ENCODE measurements at regions not wholly inside any gene's neighbourhood (a gene's known extent, or its start where the extent isn't known, plus 50 kb on each side); places are given as distances from the start of the nearest gene placed in this dataset.

DNA sequence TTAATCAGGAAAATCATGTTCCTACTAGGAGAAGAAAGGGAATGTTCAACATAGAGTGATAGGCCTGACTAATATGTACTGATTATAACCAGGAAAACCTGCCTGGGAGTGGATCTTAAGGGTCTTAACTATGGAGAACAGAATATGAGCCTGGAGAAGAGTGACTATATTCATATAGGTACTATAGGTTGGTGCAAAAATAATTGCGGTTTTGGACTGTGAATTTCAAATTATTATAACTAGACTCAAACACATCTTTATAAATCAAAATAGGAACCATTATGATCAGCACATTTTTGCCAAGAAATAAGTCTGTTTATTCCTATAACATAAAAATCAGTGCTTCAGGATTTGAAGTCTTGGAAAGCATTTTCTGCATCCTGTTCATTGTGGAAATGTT is 189.8 kb upstream of the ADAMTS5 start:
- no peak for DNase-seq (ENCODE audit: low read depth)
- TF ChIP-seq, protein P1, sequence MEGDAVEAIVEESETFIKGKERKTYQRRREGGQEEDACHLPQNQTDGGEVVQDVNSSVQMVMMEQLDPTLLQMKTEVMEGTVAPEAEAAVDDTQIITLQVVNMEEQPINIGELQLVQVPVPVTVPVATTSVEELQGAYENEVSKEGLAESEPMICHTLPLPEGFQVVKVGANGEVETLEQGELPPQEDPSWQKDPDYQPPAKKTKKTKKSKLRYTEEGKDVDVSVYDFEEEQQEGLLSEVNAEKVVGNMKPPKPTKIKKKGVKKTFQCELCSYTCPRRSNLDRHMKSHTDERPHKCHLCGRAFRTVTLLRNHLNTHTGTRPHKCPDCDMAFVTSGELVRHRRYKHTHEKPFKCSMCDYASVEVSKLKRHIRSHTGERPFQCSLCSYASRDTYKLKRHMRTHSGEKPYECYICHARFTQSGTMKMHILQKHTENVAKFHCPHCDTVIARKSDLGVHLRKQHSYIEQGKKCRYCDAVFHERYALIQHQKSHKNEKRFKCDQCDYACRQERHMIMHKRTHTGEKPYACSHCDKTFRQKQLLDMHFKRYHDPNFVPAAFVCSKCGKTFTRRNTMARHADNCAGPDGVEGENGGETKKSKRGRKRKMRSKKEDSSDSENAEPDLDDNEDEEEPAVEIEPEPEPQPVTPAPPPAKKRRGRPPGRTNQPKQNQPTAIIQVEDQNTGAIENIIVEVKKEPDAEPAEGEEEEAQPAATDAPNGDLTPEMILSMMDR (IDR thresholded peaks at IDR 0.05; ENCODE audit: low read length, missing control alignments): no peak
- no peak overlapping the region for H3K4me3 ChIP-seq (replicated peaks; ENCODE audit: low read depth, low read length)

DNA sequence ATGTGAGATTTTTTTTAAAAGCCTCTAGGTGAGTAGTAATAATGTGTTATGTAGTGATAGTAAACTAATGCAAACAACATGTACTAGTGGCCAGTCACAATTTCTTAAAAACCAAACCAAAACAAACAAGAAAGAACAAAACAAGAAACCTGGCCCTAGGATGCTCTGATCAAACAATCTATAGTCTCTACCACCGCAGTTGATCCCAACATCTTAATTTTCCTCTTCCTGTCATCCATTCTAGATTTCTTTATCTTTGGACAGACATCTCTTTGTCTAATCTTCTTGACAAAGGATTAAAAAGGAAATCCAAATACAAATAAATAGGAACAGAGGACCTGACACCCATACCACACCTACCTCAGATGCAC is 188.2 kb upstream of the ADAMTS5 start:
- H3K4me3 ChIP-seq (replicated peaks; ENCODE audit: low read depth, low read length): no peak overlapping the region
- DNase-seq (ENCODE audit: low read depth): no peak
- TF ChIP-seq, protein P1 (IDR thresholded peaks at IDR 0.05; ENCODE audit: low read length, missing control alignments): no peak

DNA sequence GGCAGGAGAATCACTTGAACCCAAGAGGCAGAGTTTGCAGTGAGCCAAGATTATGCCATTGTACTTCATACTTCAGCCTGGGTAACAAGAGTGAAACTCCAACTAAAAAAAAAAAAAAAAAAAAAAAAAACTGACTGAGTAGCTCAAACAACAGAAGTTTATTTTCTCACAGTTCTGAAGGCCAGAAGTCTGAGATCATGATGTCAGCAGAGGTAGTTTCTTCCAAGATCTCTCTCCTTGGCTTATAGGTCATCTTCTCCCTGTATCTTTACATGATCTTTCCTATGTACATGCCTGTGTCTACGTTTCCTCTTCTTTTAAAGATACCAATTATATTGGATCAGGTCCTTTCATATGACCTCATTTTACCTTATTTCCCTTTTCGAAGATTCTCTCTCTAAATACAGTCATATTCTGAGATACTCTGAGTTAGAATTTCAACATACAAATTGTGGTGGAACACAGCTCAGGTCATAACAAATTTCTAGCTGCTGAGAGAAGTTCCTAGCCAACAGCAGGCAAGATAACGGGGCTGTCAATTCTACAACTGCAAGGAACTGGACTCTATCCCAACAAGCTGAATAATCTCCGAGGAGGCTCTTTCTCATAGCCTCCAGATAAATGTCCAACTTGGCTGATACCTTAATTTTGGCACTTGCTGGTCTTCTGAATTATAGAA is 187.7 kb upstream of the ADAMTS5 start:
- peak; percentile 57 for DNase-seq (ENCODE audit: low read depth)
- H3K4me3 ChIP-seq (replicated peaks; ENCODE audit: low read depth, low read length): no peak overlapping the region
- TF ChIP-seq, protein P1 (IDR thresholded peaks at IDR 0.05; ENCODE audit: low read length, missing control alignments): no peak

DNA sequence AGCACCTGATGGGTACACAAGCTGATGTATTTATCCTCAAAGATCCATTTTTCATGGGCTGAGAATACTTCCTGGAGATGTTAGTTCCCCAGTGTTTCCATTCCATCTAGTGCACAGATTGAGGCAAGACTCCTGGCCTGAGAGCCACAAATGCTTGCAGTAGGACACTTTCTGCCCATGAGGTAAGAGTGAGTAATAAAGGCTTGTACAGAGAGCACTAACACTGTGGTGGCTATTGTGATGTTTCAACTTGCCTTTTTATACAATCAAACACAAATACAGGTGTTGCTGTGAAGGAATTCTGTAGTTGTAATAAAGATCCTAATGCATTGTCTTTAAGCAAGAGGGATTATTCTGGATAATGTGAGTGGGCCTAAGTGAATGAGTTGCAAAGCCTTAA is 186.1 kb upstream of the ADAMTS5 start:
- H3K4me3 ChIP-seq (replicated peaks; ENCODE audit: low read depth, low read length): no peak overlapping the region
- DNase-seq (ENCODE audit: low read depth): no peak
- TF ChIP-seq, protein P1 (IDR thresholded peaks at IDR 0.05; ENCODE audit: low read length, missing control alignments): no peak

GRCh38 chr21:27149034-27149433 is 182.1 kb upstream of the ADAMTS5 start:
- H3K4me3 ChIP-seq (replicated peaks; ENCODE audit: low read depth, low read length): no peak overlapping the region
- TF ChIP-seq, protein P1 (IDR thresholded peaks at IDR 0.05; ENCODE audit: low read length, missing control alignments): no peak
- DNase-seq (ENCODE audit: low read depth): peak; percentile 20

DNA sequence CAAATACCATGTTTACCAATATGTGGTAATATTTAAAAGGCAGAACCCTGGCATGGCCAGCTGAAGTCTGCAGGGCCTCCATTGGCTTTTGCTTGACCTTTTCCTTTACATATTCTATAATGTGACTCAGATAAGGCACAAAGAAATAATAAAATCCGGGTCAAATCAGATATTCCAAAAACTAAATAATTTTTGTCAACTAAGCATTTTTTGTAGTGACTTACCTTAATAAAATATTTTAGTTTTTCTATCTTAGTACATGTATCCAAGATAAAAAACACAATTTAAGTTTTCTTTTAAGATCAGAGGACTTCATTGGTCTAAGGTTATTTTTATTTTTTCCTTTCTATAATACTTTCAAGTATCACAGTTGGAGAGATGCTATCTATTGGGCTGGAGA is 179.4 kb upstream of the ADAMTS5 start:
- TF ChIP-seq, protein P1 (IDR thresholded peaks at IDR 0.05; ENCODE audit: low read length, missing control alignments): no peak
- no peak overlapping the region for H3K4me3 ChIP-seq (replicated peaks; ENCODE audit: low read depth, low read length)
- DNase-seq (ENCODE audit: low read depth): no peak

DNA sequence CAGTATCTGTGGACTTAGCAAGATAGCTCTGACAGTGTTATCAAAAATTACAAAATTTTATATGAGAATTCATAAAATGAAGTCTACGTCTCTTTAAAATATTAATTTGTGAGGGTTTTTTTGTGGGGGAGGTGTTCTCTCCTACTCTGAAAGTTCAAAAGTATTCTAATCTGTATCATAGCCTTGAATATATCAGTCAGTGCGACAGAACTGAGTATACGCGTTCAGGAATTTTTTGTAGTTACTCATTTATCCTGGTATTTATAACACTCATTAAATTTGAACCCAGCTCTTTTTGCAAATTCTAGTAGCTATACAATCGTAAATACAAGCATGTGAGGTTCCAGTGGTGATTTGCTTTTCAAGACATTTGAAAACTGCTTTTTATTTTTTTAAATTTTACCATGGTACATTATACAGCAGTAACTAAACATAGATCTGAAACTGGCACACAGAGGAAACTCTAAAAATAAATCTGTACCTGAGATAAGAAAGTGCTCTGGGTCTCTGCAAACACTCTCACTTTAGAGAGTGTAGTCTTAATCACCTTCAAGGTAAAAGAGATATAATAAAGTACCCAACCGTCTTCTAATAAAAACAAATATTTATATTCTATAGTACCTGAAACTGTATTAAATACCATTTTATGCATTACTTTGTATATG is 178.4 kb upstream of the ADAMTS5 start:
- no peak for DNase-seq (ENCODE audit: low read depth)
- H3K4me3 ChIP-seq (replicated peaks; ENCODE audit: low read depth, low read length): no peak overlapping the region
- TF ChIP-seq, protein P1 (IDR thresholded peaks at IDR 0.05; ENCODE audit: low read length, missing control alignments): no peak
